HTR-8/SVneo (cell line): ENCODE measurements at regions not wholly inside any gene's neighbourhood (a gene's known extent, or its start where the extent isn't known, plus 50 kb on each side); places are given as distances from the start of the nearest gene placed in this dataset.

Source experiments
- DNase-seq: peaks from one replicate; pipeline ENCODE4 v3.0.0; 2011; ENCODE audit warnings: low spot score, mixed read lengths; ENCODE audit not compliant: insufficient read length
- FAIRE-seq: peaks from 2 replicates; lab custom pipeline; 2011; peaks lifted over from hg19 to GRCh38; lab: Jason Lieb, UNC

DNA sequence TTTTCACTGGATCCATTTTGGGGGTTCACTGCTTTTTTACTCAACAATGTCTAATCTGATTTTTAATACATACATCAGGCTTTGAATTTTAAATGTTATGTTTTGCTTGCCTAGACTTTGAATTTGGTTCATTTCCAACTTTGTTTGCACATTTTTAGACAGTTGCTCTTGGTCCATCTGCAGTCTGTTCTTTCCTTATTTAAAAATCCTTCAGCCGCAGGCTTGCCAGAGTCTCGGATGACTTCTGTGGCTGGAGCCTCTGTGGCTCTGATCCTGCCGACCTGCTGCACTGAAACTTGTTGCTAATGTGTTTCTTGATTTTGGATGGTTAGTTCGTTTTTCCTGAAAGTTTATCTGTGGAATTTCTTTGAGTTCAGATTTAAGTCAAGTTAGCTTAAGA, 172.0 kb upstream of the ALKAL2 start:
- DNase-seq (no peak), FAIRE-seq (no peak)

DNA sequence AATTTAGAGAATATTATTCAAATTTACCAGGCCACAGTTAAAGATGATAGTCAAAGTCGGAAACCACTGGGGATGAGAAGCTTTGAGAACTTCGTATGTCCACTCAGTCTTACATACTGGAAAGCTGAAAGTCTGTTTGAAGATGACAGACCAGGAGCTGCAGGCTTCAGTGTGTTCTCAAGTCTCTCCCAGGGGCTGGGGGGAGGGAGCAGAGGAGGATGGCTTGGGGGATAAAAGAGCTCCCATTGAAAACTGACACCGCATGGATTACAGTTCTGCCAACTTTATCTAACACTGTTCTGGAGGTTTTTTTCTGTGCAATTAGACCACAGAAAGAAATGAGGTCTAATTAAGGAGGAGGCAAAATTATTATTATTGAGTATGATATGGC, 170.5 kb upstream of the ALKAL2 start:
- DNase-seq (no peak), FAIRE-seq (no peak)

DNA sequence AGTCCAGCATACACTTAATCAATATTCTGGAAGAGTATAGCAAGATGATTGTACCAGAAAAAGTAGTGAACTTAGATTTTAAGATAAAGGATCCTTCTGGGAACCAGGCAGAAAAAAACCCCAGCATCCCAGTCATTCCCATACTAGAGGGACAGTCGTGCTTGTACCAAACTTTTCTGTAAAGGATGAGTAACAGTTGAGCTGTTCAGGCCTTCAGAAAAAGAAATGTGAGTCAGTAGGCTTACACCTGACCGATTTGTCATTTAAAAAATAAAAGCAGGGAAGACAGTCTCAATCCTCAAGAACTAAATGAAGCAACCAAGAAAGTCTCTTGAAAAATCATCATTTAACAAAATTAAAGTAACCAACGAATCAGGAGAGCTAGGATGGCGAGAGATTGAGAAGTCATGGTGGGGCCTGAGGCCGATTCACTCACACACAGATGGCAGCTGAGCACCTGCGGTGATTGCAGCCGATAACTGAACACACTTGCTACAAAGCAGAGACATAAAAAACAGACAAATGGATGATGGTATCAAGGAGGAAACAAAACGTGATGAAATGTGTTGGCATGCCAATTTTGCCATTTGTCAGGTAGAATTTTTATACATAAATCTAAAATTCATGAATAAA, 170.0 kb upstream of the ALKAL2 start:
- FAIRE-seq: peak; percentile 59
- DNase-seq: no peak

DNA sequence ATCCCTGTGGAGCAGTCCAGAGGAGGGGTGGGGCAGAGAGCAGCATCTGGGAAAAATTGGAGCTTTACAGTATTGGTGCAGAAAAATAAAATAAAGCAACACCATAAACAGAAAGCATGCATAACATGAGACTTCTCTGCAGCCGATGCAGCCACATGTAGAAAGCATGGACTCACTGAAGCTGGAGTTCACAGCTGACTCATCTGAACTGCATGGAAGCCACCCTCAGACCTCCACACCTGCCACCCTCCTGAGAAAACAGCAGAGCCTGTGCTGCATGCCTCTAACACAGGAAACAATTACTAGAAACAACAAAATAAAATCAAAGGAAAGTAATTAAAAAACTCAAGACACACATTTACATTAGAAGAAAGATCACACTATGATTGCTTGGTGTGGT, 169.4 kb upstream of the ALKAL2 start:
- DNase-seq (no peak), FAIRE-seq (no peak)

DNA sequence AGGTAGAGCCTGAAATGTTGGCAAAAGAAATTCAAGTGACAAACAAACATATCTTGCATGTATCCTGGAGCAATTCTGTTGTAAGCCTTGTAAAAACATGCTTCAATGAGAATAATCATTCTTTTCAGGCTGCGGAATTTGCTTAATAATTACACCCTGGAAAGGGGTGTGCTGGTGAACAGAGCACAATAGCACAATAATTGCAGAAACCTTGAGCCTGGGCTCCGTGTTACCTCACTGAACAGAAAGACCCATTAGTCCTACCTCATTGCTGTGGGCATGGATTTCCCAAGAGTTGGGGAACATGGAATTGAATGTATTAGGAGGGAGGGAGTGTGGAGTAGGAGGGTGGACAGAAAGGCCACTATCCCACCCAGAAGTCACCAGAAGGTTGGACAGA, 168.0 kb upstream of the ALKAL2 start:
- no peak for FAIRE-seq

DNA sequence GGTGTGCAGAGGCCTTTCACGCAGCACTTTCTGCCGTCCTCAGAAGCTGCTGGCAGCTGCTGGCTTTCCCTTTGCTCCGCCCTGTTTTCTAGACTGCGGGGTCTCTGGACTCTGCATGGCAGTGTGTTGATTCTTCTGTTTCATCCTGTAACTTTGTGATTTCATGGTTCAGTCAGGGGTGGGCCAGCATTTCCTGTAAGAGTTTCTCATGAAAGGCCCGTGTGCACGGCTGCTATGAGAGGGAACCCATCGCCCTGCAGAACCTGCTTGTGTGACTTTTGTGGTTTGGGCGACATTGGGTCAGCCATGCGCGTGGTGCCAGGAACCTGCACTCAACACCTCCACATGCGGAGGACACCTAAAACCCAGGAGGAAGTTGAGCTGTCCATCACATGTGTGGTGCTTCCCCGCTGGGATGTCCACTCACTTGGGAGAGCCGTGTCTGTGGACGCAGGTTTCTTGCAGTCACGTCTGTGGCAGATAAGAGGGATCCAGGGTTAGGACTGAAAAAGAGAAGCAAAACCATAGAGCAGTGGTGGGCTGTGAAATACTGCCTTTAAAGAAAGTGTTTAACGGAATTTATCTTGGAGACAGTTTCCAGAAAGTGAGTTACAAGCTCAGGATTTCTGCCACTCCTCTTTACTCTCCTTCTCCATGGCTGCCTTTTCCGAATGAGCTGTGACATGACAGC, 167.3 kb upstream of the ALKAL2 start:
- FAIRE-seq (no peak), DNase-seq (no peak)

More for the DNA sequence above, 168.0 kb upstream of the ALKAL2 start:
- no peak for DNase-seq

DNA sequence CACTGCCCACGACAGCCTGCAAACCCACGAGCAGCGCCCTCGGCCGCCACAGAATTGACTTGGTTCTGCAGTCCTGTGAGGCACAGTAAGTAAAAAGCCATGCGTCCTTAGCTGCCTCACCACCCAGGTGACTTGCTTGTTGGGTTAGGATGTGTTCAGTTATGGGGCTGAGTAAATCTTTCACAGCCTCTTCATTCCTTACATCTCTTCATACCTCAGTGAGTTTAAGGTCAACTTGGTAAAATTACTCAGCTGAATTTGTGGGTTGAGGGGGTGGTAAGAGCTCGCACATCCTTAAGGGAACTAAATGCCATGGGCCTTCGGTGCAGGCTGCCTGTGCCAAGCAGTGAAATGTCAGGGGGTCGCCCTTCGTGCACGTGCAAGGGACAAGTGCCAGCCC, 165.2 kb upstream of the ALKAL2 start:
- FAIRE-seq (peak; percentile 20), DNase-seq (no peak)

DNA sequence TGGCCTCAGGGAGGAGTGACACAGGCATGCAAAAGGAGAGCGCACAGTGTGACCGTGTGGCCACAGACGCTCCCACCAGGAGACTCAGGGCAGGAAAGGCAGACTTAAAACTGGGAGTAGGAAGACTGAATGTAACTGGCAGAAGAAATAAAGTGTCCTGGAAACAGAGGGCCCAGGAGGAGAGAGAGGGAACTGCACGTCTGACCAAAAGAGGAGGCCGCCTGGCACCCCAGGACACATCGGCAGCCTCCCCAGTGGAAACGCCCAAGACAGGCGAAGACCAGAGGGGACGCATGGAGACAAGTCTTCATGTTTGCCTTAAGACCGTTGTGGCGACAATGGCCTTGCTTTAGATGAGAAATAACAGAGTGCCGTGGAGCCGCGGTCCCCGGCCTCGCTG, 163.6 kb upstream of the ALKAL2 start:
- FAIRE-seq (peak; percentile 9), DNase-seq (no peak)

DNA sequence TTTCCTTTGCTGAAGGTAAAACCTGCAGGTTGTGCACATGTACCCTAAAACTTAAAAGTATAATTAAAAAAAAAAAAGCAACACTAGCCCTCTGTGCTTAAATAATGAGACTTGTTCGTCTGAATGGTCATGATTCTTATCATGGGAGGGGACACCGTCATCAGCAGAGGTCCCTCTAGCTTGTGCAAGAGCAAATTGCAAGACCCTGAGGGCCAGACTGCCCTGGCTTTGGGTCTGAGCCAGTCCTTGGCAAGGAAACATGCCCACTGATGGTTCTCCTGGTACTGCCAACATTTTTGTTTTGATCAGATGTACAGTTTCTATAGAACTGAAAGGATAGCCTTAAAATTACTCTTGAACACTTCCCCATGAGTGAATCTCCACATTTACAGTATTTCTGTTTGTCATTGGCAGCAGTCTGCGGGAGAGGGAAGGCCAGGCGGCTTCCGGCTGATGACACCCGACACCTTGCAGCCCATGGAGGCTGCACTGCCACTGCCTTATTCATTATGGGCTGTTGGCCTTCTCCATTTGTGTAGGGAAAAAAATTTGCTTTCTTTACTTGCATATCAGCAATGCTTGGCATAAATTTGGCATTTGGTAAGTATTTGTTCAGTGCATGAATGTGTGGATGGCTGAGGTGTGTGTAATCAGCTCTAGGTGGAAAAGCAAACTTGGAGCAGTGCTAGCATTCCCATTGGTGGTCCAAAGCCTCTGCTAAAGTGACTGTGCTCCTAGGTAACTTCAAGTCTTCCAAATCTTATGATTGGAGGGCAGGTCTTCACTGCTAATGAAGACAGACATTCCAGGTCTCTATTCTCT, 161.6 kb upstream of the ALKAL2 start:
- FAIRE-seq: no peak
- DNase-seq: no peak

DNA sequence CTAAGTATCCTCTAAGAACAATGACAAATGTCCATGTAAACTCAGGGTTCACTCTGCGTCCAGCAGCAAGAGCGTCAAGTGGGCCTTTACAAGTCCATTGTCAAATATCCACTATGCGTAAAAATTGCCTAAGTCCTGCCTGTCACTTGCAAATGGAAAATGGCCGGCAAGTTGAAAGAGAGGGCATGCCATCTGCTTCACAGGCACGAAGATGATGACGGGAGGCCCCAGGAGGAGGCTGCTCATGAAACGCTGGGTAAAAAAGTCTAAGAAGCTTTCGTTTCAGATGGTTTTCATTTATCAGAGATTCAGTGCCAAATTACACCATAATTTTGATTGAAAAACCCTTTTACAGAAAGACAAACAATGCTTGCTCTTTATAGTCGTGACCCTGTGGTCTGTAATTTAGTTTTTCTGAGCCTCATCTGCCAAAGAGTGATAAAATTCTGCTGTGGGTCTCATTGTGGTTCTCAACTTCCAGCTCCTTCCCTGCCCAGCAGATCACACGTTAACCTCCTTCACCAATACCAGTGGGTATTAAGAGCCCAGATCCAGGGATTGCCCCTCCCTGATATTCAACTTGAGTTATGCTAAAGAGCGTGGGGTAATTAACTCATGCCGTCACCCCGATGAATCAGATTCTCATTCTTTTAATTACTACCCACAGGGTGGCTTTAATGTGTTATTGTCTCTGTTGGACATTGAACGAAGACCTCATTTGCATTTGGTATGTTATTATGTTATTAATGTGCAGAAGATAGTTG, 160.2 kb upstream of the ALKAL2 start:
- FAIRE-seq (peak; percentile 31), DNase-seq (no peak)

DNA sequence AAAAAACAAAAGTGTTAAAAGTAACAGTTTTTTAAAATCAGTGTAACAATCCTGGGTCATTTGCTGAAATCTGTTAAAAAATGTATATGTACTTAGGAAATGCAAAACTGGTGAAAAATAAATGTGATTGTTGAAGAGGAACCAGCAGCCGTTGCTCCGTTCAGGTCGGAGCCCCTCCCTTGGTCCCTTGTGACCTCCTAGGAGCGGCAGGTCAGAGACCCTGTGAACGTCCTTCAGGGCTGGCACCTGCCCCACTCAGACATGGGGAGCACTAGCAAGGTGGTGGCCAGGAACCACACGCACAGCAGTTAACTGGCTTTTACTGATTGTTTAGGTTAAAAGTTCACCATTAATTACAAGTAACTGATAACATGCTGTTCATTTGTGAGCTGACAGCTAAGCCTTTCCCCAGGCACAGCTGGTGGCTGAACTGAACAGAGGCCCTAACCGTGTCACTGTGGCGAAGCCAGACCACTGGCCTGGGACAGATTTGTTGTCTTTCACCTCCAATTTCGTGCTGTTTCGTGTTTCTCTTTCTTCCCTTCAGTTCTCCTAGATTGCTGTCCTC, 159.2 kb upstream of the ALKAL2 start:
- no peak for DNase-seq
- no peak for FAIRE-seq

DNA sequence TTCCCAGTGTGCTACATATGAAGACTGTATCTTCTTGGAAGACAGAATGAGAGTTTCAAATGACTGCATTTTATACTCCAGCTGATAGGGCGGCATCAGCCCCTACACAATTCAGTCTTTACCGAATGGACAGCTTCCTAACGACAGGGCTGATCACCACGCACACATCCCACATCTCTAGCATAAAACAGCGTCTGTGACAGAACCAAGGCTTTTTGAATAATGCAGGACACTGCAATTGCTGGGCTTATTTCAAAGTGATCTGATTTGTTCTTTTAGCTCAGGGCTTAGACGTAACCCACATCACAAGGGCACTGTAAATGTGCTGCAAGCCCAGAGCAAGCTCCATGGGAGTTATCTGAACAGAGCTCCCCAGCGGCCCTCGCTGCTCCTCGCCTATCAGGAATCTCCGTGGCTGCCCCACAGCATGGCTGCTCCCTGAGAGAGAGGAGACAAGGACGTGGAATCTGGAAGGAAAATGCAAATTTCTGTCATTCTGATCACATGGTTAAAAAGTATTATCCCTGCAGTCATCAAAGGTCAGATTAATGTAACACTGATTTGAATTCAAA, 158.5 kb upstream of the ALKAL2 start:
- FAIRE-seq (peak; percentile 49), DNase-seq (no peak)

DNA sequence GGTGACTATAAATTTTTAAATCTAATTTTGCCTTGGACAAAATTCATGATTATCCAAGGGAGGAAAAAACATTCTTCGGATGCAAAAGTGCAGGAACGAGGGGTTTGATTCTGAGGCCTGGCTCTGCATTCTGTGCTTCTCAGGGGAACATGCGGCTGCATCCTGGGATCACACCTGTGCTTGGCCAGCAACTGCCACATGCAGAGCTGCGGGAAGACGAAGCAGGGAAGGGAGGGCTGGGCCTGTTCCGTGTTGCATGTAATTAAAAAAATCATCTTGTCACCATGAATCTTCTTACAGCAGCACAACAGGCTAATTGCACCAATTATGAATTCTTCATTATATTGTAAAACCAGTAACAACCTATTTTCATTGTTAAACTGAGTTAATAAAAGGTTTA, 158.0 kb upstream of the ALKAL2 start:
- DNase-seq (no peak), FAIRE-seq (no peak)

DNA sequence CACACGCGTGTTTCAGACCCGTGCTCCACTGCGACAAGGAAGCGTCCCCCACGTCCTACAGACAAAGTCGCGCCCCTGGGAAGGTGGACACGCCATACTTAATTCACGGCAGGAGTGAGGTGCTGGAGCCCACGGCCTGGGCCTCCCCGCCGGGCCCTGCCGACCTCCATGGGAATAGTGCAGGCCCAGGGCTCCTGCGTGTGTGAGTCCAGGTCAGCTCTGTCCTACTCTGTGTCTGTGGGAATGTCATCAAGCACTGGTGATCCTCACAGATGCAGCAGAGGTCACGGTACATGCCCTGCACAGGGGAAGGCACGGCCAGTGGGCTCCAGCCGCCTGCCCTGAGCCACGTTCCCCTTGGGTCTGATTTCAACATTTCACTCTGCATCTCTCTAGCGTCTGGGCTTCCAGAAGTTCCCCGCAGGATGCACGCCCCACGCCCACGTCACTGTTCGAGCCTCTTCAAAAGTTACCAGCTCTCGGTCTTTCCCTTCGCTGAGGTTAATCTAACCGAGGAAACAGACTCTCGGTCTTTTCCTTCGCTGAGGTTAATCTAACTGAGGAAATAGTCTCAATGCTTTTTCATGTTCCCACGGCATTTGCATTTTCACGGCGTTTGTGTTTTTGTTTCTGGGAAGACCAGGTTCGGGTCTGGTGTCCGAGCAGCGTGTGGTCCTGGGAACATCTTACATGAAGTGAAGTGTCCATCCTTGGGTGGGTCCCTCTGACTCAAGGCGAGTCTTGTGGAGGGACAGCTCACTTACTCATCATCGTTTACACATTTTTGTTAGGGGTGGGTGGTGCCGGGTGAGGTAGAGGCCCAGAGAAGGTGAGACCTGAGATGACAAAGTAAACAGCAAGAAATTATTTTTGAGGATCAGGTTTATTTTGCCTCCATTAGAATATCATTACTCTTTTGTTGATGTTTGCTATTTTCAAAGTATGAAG, 157.3 kb upstream of the ALKAL2 start:
- DNase-seq: no peak

DNA sequence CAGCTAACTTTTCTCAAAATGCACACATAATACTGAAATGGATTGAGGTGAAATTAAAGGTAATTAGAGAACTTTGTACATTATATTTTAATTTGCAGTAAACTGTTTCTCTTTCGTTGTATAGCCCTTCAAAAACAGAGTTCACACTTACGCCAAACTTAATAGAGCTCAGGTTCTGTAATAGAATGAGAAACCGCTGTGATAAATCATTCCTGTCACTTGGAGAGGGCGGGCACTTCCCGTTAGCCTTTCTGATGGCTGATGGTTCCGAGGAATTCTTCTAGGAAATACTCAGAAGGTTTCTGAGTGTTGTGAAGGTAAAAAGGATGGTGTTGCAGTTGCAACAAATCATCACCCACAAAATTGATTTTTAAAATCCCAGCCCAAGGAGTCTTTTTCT, 155.8 kb upstream of the ALKAL2 start:
- no peak for FAIRE-seq

More for the DNA sequence above, 157.3 kb upstream of the ALKAL2 start:
- peak; percentile 79 for FAIRE-seq

DNA sequence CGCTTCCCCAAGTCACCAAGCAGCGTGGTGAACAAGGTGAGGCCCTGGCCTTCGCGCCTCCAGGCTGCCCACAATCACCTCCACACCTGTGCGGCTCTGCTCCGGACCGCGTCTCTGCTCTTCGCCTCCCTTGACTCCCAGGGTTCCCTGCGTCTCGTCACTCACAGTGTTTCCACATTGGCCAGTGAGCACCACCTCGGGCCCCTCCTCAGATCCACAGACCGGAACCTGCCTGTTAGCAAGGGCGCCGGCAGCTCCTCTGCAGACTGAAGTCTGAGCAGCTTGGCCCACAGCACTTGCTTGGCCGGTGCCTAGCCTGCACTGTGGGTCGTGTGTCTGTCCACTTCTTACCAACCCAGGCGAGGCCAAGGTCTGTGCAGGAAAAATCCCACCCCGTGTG, 155.3 kb upstream of the ALKAL2 start:
- FAIRE-seq (no peak), DNase-seq (no peak)

More for the DNA sequence above, 155.8 kb upstream of the ALKAL2 start:
- no peak for DNase-seq

DNA sequence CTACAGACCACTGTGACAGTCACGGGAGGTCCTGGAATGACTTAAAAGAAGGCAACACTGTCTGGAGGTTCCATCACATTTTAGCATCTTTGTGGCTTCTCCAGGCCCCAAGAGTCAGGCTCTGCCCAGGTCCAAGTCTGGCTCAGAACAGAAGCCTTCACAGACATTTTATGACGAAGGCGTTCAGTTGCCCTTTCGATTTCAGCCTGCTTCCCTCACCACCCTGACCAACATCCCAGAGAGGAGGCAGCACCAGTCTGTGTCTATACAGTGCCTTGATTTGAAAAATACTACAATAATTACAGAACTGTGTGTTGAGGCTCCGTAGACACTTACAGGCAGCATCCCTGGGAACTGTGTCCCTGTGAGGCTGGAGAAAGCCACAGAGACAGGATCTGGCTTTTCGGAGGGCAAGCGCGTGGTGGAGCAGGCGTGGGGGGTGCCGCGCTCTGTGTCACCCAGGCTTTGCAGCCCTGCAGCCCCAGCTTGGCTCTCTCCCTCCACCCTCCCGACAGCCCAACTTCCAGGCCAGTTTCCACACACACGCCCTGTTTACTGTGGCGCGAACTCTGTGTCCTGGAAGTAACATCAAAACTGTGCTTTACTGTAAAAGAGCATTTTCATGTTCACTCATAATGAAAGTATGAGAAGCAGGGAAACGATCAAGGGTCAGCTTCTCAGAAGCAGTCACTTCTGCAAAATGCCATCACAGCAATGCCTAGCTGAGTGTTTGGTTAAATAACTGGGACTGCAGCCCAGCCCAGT, 153.5 kb upstream of the ALKAL2 start:
- FAIRE-seq (peak; percentile 26), DNase-seq (no peak)

DNA sequence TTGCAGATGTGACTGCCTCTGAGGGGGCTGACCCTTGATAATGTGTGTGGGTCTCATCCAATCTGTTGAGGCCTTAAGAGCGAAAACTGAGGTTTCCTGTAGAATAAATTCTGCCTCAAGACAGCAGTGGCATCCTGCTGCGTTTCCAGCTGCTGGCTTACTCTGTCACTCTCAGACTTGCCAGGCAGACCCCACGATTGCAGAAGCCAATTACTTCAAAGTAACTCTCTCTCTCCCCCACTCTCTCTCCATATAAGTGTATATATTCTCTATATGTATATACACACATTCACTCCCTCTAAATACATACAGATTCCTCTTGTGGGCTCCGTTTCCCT, 152.5 kb upstream of the ALKAL2 start:
- DNase-seq (no peak), FAIRE-seq (peak; percentile 9)
